AG04449 (cell line): ENCODE measurements at regions not wholly inside any gene's neighbourhood (a gene's known extent, or its start where the extent isn't known, plus 50 kb on each side); places are given as distances from the start of the nearest gene placed in this dataset.

Experiments
- CTCF ChIA-PET: fragments of 350-600 bp; formaldehyde crosslinking; extraction: SDS; loops from one replicate; lab custom pipeline; 2021; ENCODE audit warnings: antibody characterized with exemption; lab: Yijun Ruan, JAX
- POLR2A ChIA-PET: fragments of 400-600, 350-600 bp; formaldehyde crosslinking; extraction: SDS; loops from one replicate; lab custom pipeline; 2020; ENCODE audit warnings: antibody characterized with exemption, inconsistent platforms; lab: Yijun Ruan, JAX
- DNase-seq: peaks from one replicate; pipeline ENCODE4 v3.0.0-alpha.2; 2010; ENCODE audit warnings: low read depth, low spot score
- H3K4me3 ChIP-seq: 2 replicates; pipeline ENCODE4 v1.5.1; 2011; ENCODE audit warnings: low read depth, mild to moderate bottlenecking, control low read depth, low read length
- CTCF ChIP-seq: IDR thresholded peaks from one replicate; pipeline ENCODE4 v1.5.1; 2011; ENCODE audit warnings: mild to moderate bottlenecking, moderate library complexity, low read length, control low read depth, inconsistent platforms; ENCODE audit not compliant: insufficient read depth; ENCODE audit errors: missing control alignments

- DNase-seq, result no peak
- POLR2A ChIA-PET, result no interaction called here
- H3K4me3 ChIP-seq, result no peak overlapping the region
- CTCF ChIA-PET, result no interaction called here
- TF ChIP-seq CTCF, result no peak
Observed at GRCh38 chr11:26842478-26843282, 120.8 kb upstream of the SLC5A12 start.

- CTCF ChIA-PET, result no interaction called here
- DNase-seq, result no peak
- H3K4me3 ChIP-seq, result no peak overlapping the region
- no peak for TF ChIP-seq CTCF
- POLR2A ChIA-PET, result no interaction called here
Observed at GRCh38 chr11:26843539-26843938, 121.7 kb upstream of the SLC5A12 start.

- ChIA-PET POLR2A (no interaction called here), CTCF (interaction anchor here (0.9 kb wide), 1 partner anchor 279 kb away, joined by 3 read pairs; no protein-coding TSS in a partner anchor)
- no peak for TF ChIP-seq CTCF
- H3K4me3 ChIP-seq, result no peak overlapping the region
- DNase-seq, result no peak
Observed at GRCh38 chr11:26844963-26845362, 123.1 kb upstream of the SLC5A12 start.

- ChIA-PET POLR2A (no interaction called here), CTCF (no interaction called here)
- no peak overlapping the region for H3K4me3 ChIP-seq
- DNase-seq, result no peak
- TF ChIP-seq CTCF, result no peak
Observed at GRCh38 chr11:26846227-26846626, 124.4 kb upstream of the SLC5A12 start.

- CTCF ChIA-PET, result no interaction called here
Observed at GRCh38 chr11:26847459-26847858, 125.6 kb upstream of the SLC5A12 start.

GRCh38 chr11:26847977-26848376, 126.1 kb upstream of the SLC5A12 start:
- ChIA-PET POLR2A (no interaction called here), CTCF (no interaction called here)
- DNase-seq, result no peak
- TF ChIP-seq CTCF, result no peak
- no peak overlapping the region for H3K4me3 ChIP-seq

More at GRCh38 chr11:26847459-26847858, 125.6 kb upstream of the SLC5A12 start:
- no peak for DNase-seq
- H3K4me3 ChIP-seq, result no peak overlapping the region
- no peak for TF ChIP-seq CTCF
- POLR2A ChIA-PET, result no interaction called here
